B cell (primary cell): ENCODE measurements at regions not wholly inside any gene's neighbourhood (a gene's known extent, or its start where the extent isn't known, plus 50 kb on each side); places are given as distances from the start of the nearest gene placed in this dataset.

ENCODE experiments used
- ATAC-seq: fragments of 200-7000 bp; cut with Tn5 transposase; one replicate; pipeline ENCODE4 v1.10.0; 2021; ENCODE audit warnings: low read depth, mild to moderate bottlenecking, moderate number of reproducible peaks, moderate library complexity
- CTCF ChIA-PET: fragments of 350-600 bp; sonication (Branson Sonifier 250); formaldehyde crosslinking; loops from one replicate; lab custom pipeline; 2021; ENCODE audit warnings: antibody characterized with exemption, inconsistent platforms; lab: Charles Lee
- POLR2A ChIA-PET: fragments of 350-600 bp; sonication (Branson Sonifier 250); formaldehyde crosslinking; loops from one replicate; lab custom pipeline; 2021; ENCODE audit warnings: antibody characterized with exemption; lab: Charles Lee
- DNase-seq: peaks from one replicate; pipeline ENCODE4 v3.0.0; 2013
- H2AFZ ChIP-seq: 2 replicates; pipeline ENCODE4 v1.6.1; 2012; ENCODE audit warnings: mild to moderate bottlenecking, low read depth, low read length; ENCODE audit not compliant: insufficient read depth, poor library complexity, severe bottlenecking
- H3K27ac ChIP-seq, 2 donors: 1 replicate in 1 of 2; 2 replicates in 1 of 2; pipeline ENCODE4 v1.5.1; 2012 to 2013; ENCODE audit warnings: low read length in 2 of 2, mild to moderate bottlenecking in 2 of 2, moderate library complexity in 1 of 2
- H3K27me3 ChIP-seq, 4 experiments: fragments of 200-600 bp in 1 of 4; sonication (generic) in 1 of 4; replicated peaks in 1 of 4; 1 replicate in 2 of 4; 2 replicates in 2 of 4; pipeline versions ENCODE4 v1.6.1 to v1.7.0; 2013 to 2016; ENCODE audit warnings: low read length in 3 of 4, mild to moderate bottlenecking in 2 of 4, mixed read lengths in 1 of 4, moderate library complexity in 1 of 4; ENCODE audit not compliant: insufficient read depth in 4 of 4, control insufficient read depth in 3 of 4; ENCODE audit errors: control extremely low read depth in 1 of 4
- H3K36me3 ChIP-seq, 2 experiments: replicated peaks in 1 of 2; 1 replicate in 1 of 2; 2 replicates in 1 of 2; pipeline versions ENCODE4 v1.6.1 to v1.7.1; 2013; ENCODE audit warnings: low read length in 1 of 2; ENCODE audit not compliant: insufficient read depth in 2 of 2, control insufficient read depth in 1 of 2; ENCODE audit errors: control extremely low read depth in 1 of 2, extremely low read depth in 1 of 2
- H3K4me1 ChIP-seq, 2 donors: fragments of 200-600 bp in 1 of 2; sonication (generic) in 1 of 2; 1 replicate in 1 of 2; 2 replicates in 1 of 2; pipeline versions ENCODE4 v1.5.1 to v1.6.1; 2013 to 2017; ENCODE audit warnings: low read length in 2 of 2; ENCODE audit not compliant: control insufficient read depth in 2 of 2, insufficient read depth in 2 of 2
- H3K4me2 ChIP-seq: replicated peaks from 2 replicates; pipeline ENCODE3; 2012; ENCODE audit warnings: mild to moderate bottlenecking, low read depth, low read length; ENCODE audit not compliant: poor library complexity, severe bottlenecking
- H3K4me3 ChIP-seq, 5 experiments: fragments of 200-600 bp in 1 of 5; sonication (generic) in 1 of 5; 1 replicate in 3 of 5; 2 replicates in 2 of 5; pipeline versions ENCODE4 v1.5.1 to v1.7.0; 2011 to 2016; ENCODE audit warnings: low read length in 4 of 5, mild to moderate bottlenecking in 4 of 5, low read depth in 2 of 5, control low read depth in 1 of 5, moderate library complexity in 1 of 5; ENCODE audit not compliant: insufficient read depth in 1 of 5; ENCODE audit errors: control extremely low read depth in 1 of 5, extremely low read depth in 1 of 5
- H3K79me2 ChIP-seq: fragments of 200-600 bp; sonication (generic); one replicate; pipeline ENCODE4 v1.6.0; 2016; ENCODE audit warnings: low read length; ENCODE audit not compliant: control insufficient read depth, insufficient read depth
- H3K9ac ChIP-seq: fragments of 200-600 bp; sonication (generic); 2 replicates; pipeline ENCODE4 v1.6.1; 2017; ENCODE audit warnings: mild to moderate bottlenecking, low read length, moderate library complexity
- H3K9me3 ChIP-seq, 3 donors: one replicate each; pipeline versions ENCODE4 v1.6.1 to v1.7.1; 2013; ENCODE audit warnings: low read length in 2 of 3; ENCODE audit not compliant: control insufficient read depth in 2 of 3, insufficient read depth in 1 of 3; ENCODE audit errors: control extremely low read depth in 1 of 3
- H4K20me1 ChIP-seq: 2 replicates; pipeline ENCODE4 v1.6.0; 2012; ENCODE audit warnings: mild to moderate bottlenecking, low read length; ENCODE audit not compliant: insufficient read depth, control insufficient read depth, poor library complexity, severe bottlenecking
- H3K27ac Mint-ChIP-seq: one replicate; pipeline ENCODE4 v1.8.0; 2021; ENCODE audit warnings: mixed read lengths
- H3K27me3 Mint-ChIP-seq: one replicate; pipeline ENCODE4 v1.8.0; 2021; ENCODE audit warnings: mixed read lengths
- H3K4me1 Mint-ChIP-seq: one replicate; pipeline ENCODE4 v1.8.0; 2021; ENCODE audit warnings: mixed read lengths
- H3K4me3 Mint-ChIP-seq: one replicate; pipeline ENCODE4 v1.8.0; 2021; ENCODE audit warnings: mixed read lengths
- H3K9me3 Mint-ChIP-seq: one replicate; pipeline ENCODE4 v1.8.0; 2022; ENCODE audit warnings: mixed read lengths; ENCODE audit not compliant: insufficient read depth
- CTCF ChIP-seq: fragments of 200-600 bp; IDR thresholded peaks from one replicate; pipeline ENCODE4 v1.8.0; 2022; ENCODE audit warnings: antibody characterized with exemption, mild to moderate bottlenecking
- EZH2 ChIP-seq: IDR thresholded peaks from 2 replicates; pipeline ENCODE4 v1.6.1; 2012; ENCODE audit warnings: borderline replicate concordance, low read depth, mild to moderate bottlenecking, moderate library complexity, low read length; ENCODE audit not compliant: insufficient read depth, poor library complexity, severe bottlenecking
- WGBS: methylation state at CpG from one replicate; pipeline ENCODE4 v1.1.5; 2013; ENCODE audit warnings: missing lambda C conversion rate; ENCODE audit not compliant: insufficient coverage; 5-methylcytosine and 5-hydroxymethylcytosine counted together
- intact Hi-C: fragments of 100-400 bp; cut with micrococcal nuclease; formaldehyde crosslinking; loops from one replicate; pipeline ENCODE4 v1.10.0; 2022

GRCh38 chr1:58861506-58861905 lies 77.7 kb upstream of the JUN start:
- H3K27me3 Mint-ChIP-seq = no peaks in the 10 kb centered on the region
- no peaks in the 10 kb centered on the region for H3K9me3 ChIP-seq
- ATAC-seq (no peak), DNase-seq (no peak)
- H3K27ac Mint-ChIP-seq = no peak overlapping the region
- intact Hi-C loops = no loop called here
- H3K79me2 ChIP-seq = no peaks in the 10 kb centered on the region
- no peak overlapping the region for H3K27ac ChIP-seq
- H3K9ac ChIP-seq = no peak overlapping the region
- no peaks in the 10 kb centered on the region for H3K27me3 ChIP-seq
- CTCF ChIA-PET = no interaction called here
- H3K4me3 ChIP-seq = no peak overlapping the region
- no peak overlapping the region for H3K4me2 ChIP-seq
- H3K4me3 Mint-ChIP-seq = no peak overlapping the region
- TF ChIP-seq EZH2 = no peak
- H3K36me3 ChIP-seq = no peaks in the 10 kb centered on the region
- H3K4me1 Mint-ChIP-seq = peaks cover 34% of the 10 kb centered on the region
- H4K20me1 ChIP-seq = no peaks in the 10 kb centered on the region
- POLR2A ChIA-PET = no interaction called here
- peaks cover 22 to 30% of the 10 kb centered on the region in 2 donors for H3K4me1 ChIP-seq
- H3K9me3 Mint-ChIP-seq = no peaks in the 10 kb centered on the region
- H2AFZ ChIP-seq = no peak overlapping the region

GRCh38 chr1:58862728-58863385 lies 79.0 kb upstream of the JUN start:
- Histone ChIP-seq H3K27me3 (no peaks in the 10 kb centered on the region), H3K4me2 (no peak overlapping the region), H2AFZ (no peak overlapping the region), H3K27ac (no peak overlapping the region), H3K79me2 (no peaks in the 10 kb centered on the region), H3K9me3 (no peaks in the 10 kb centered on the region), H3K9ac (no peak overlapping the region), H3K4me1 (peaks cover 18 to 27% of the 10 kb centered on the region in 2 donors), H3K4me3 (no peak overlapping the region), H4K20me1 (no peaks in the 10 kb centered on the region), H3K36me3 (no peaks in the 10 kb centered on the region)
- ChIA-PET POLR2A (no interaction called here), CTCF (no interaction called here)
- Mint-ChIP-seq H3K4me1 (peaks cover 29% of the 10 kb centered on the region), H3K4me3 (no peak overlapping the region), H3K27me3 (no peaks in the 10 kb centered on the region), H3K27ac (no peak overlapping the region), H3K9me3 (no peaks in the 10 kb centered on the region)
- intact Hi-C loops = no loop called here
- 100% methylated on average over 1 of the region's 1 CpG for WGBS
- TF ChIP-seq CTCF (no peak), EZH2 (no peak)
- no peak for DNase-seq
- no peak for ATAC-seq
